Suprapubic skin (tissue), 4 donors: ENCODE measurements at regions not wholly inside any gene's neighbourhood (a gene's known extent, or its start where the extent isn't known, plus 50 kb on each side); places are given as distances from the start of the nearest gene placed in this dataset.

ENCODE experiments used
- DNase-seq, 2 donors: peaks; one replicate each; pipeline ENCODE4 v3.0.0-alpha.2; 2019; ENCODE audit warnings: low spot score in 2 of 2
- H3K27ac ChIP-seq: fragments of 200-600 bp; sonication (generic); one replicate; pipeline ENCODE4 v1.5.1; 2019
- H3K27me3 ChIP-seq: fragments of 200-600 bp; sonication (generic); one replicate; pipeline ENCODE4 v1.5.1; 2019
- H3K36me3 ChIP-seq: fragments of 200-600 bp; sonication (generic); one replicate; pipeline ENCODE4 v1.5.1; 2019
- H3K4me1 ChIP-seq: fragments of 200-600 bp; sonication (generic); one replicate; pipeline ENCODE4 v1.5.1; 2019
- H3K4me3 ChIP-seq: fragments of 200-600 bp; sonication (generic); one replicate; pipeline ENCODE4 v1.5.1; 2019; ENCODE audit warnings: mild to moderate bottlenecking
- H3K9me3 ChIP-seq: fragments of 200-600 bp; sonication (generic); one replicate; pipeline ENCODE4 v1.5.1; 2019
- CTCF ChIP-seq, 2 donors: fragments of 200-600 bp in 1 of 2; fragments of 450-650 bp in 1 of 2; sonication (generic) in 1 of 2; IDR thresholded peaks; one replicate each; pipeline ENCODE4 v1.5.1; 2016 to 2019; ENCODE audit warnings: antibody characterized with exemption in 2 of 2, mild to moderate bottlenecking in 1 of 2, moderate library complexity in 1 of 2
- EP300 ChIP-seq: sonication (generic); formaldehyde crosslinking; IDR thresholded peaks from one replicate; pipeline ENCODE4 v1.6.1; 2017; ENCODE audit warnings: antibody characterized with exemption
- POLR2A ChIP-seq, 2 donors: fragments of 450-650 bp; IDR thresholded peaks; one replicate each; pipeline ENCODE4 v1.6.1; 2017; ENCODE audit warnings: antibody characterized with exemption in 2 of 2, mild to moderate bottlenecking in 2 of 2, moderate library complexity in 2 of 2
- POLR2AphosphoS5 ChIP-seq, 3 donors: sonication (generic); formaldehyde crosslinking; IDR thresholded peaks; one replicate each; pipeline ENCODE4 v1.6.1; 2017; ENCODE audit warnings: antibody characterized with exemption in 3 of 3
- WGBS: methylation state at CpG from one replicate; pipeline ENCODE4 v1.1.5; 2018; 5-methylcytosine and 5-hydroxymethylcytosine counted together

GRCh38 chr7:34220506-34221185 is 315.3 kb downstream of the BMPER start:
- TF ChIP-seq EP300 = no peak
- TF ChIP-seq POLR2AphosphoS5 (IDR thresholded peaks at IDR 0.05) = no peak
- no peak for TF ChIP-seq CTCF (IDR thresholded peaks at IDR 0.05)
- TF ChIP-seq POLR2A (IDR thresholded peaks at IDR 0.05) = no peak
- WGBS = 56% methylated on average over 4 of the region's 4 CpGs
- Histone ChIP-seq H3K9me3 (no peaks in the 10 kb centered on the region), H3K4me1 (no peaks in the 10 kb centered on the region), H3K27me3 (no peaks in the 10 kb centered on the region), H3K36me3 (no peaks in the 10 kb centered on the region), H3K27ac (no peak overlapping the region), H3K4me3 (no peak overlapping the region)
- DNase-seq = no peak

- H3K4me3 ChIP-seq = no peak overlapping the region
- DNase-seq = no peak
- no peak overlapping the region for H3K27ac ChIP-seq
- no peaks in the 10 kb centered on the region for H3K9me3 ChIP-seq
- no peaks in the 10 kb centered on the region for H3K36me3 ChIP-seq
- TF ChIP-seq CTCF (IDR thresholded peaks at IDR 0.05) (no peak), POLR2A (IDR thresholded peaks at IDR 0.05) (no peak), POLR2AphosphoS5 (IDR thresholded peaks at IDR 0.05) (no peak), EP300 (no peak)
- no peaks in the 10 kb centered on the region for H3K4me1 ChIP-seq
- H3K27me3 ChIP-seq = no peaks in the 10 kb centered on the region
Measured at GRCh38 chr7:34222316-34222715, 317.0 kb downstream of the BMPER start.

- no peak for TF ChIP-seq POLR2A (IDR thresholded peaks at IDR 0.05)
- no peak for TF ChIP-seq CTCF (IDR thresholded peaks at IDR 0.05)
- TF ChIP-seq EP300 = no peak
- no peak for TF ChIP-seq POLR2AphosphoS5 (IDR thresholded peaks at IDR 0.05)
- WGBS = 65% methylated on average over 1 of the region's 1 CpG
Measured at GRCh38 chr7:34222722-34223121, 317.4 kb downstream of the BMPER start.

GRCh38 chr7:34224281-34224680 is 318.9 kb downstream of the BMPER start:
- no peak overlapping the region for H3K27ac ChIP-seq
- 29% methylated on average over 1 of the region's 1 CpG for WGBS

More at GRCh38 chr7:34222722-34223121, 317.4 kb downstream of the BMPER start:
- Histone ChIP-seq H3K4me1 (no peaks in the 10 kb centered on the region), H3K4me3 (no peak overlapping the region), H3K9me3 (no peaks in the 10 kb centered on the region), H3K27ac (no peak overlapping the region), H3K27me3 (no peaks in the 10 kb centered on the region), H3K36me3 (no peaks in the 10 kb centered on the region)
- no peak for DNase-seq

GRCh38 chr7:34225193-34225592 is 319.9 kb downstream of the BMPER start:
- H3K27me3 ChIP-seq = no peaks in the 10 kb centered on the region
- no peak for DNase-seq
- 70% methylated on average over 5 of the region's 5 CpGs for WGBS
- H3K4me3 ChIP-seq = no peak overlapping the region
- no peak for TF ChIP-seq POLR2A (IDR thresholded peaks at IDR 0.05)
- TF ChIP-seq CTCF (IDR thresholded peaks at IDR 0.05) = no peak
- TF ChIP-seq POLR2AphosphoS5 (IDR thresholded peaks at IDR 0.05) = no peak
- TF ChIP-seq EP300 = no peak
- no peak overlapping the region for H3K27ac ChIP-seq
- H3K4me1 ChIP-seq = no peaks in the 10 kb centered on the region
- H3K36me3 ChIP-seq = no peaks in the 10 kb centered on the region
- H3K9me3 ChIP-seq = no peaks in the 10 kb centered on the region

More at GRCh38 chr7:34224281-34224680, 318.9 kb downstream of the BMPER start:
- H3K4me1 ChIP-seq = no peaks in the 10 kb centered on the region
- H3K27me3 ChIP-seq = no peaks in the 10 kb centered on the region
- no peaks in the 10 kb centered on the region for H3K9me3 ChIP-seq
- no peaks in the 10 kb centered on the region for H3K36me3 ChIP-seq
- no peak overlapping the region for H3K4me3 ChIP-seq
- TF ChIP-seq POLR2A (IDR thresholded peaks at IDR 0.05) (no peak), CTCF (IDR thresholded peaks at IDR 0.05) (no peak)
- no peak for DNase-seq
